Esophagus (tissue), 2 donors: ENCODE measurements at regions not wholly inside any gene's neighbourhood (a gene's known extent, or its start where the extent isn't known, plus 50 kb on each side); places are given as distances from the start of the nearest gene placed in this dataset.

Source experiments
- H3K27ac ChIP-seq, 2 donors: one replicate each; pipeline ENCODE4 v1.5.1; 2013; ENCODE audit warnings: low read depth in 2 of 2, mild to moderate bottlenecking in 2 of 2, inconsistent platforms in 1 of 2, low read length in 1 of 2, moderate library complexity in 1 of 2
- H3K27me3 ChIP-seq, 2 donors: one replicate each; pipeline ENCODE4 v1.6.1; 2013; ENCODE audit warnings: low read length in 2 of 2, control low read depth in 1 of 2, mild to moderate bottlenecking in 1 of 2; ENCODE audit not compliant: insufficient read depth in 2 of 2, control insufficient read depth in 1 of 2
- H3K36me3 ChIP-seq, 2 donors: one replicate each; pipeline ENCODE4 v1.6.1; 2013; ENCODE audit warnings: low read length in 1 of 2; ENCODE audit not compliant: control insufficient read depth in 2 of 2, insufficient read depth in 2 of 2
- H3K4me1 ChIP-seq, 2 donors: one replicate each; pipeline ENCODE4 v1.6.1; 2013; ENCODE audit warnings: low read length in 1 of 2; ENCODE audit not compliant: control insufficient read depth in 2 of 2, insufficient read depth in 2 of 2
- H3K4me3 ChIP-seq, 2 donors: one replicate each; pipeline ENCODE4 v1.5.1; 2013; ENCODE audit warnings: low read length in 2 of 2, mild to moderate bottlenecking in 2 of 2, low read depth in 1 of 2, moderate library complexity in 1 of 2
- H3K9me3 ChIP-seq, 2 donors: one replicate each; pipeline ENCODE4 v1.6.1; 2013; ENCODE audit warnings: mild to moderate bottlenecking in 2 of 2, low read depth in 1 of 2, low read length in 1 of 2, moderate library complexity in 1 of 2; ENCODE audit not compliant: control insufficient read depth in 2 of 2, insufficient read depth in 1 of 2
- WGBS, 2 donors: extraction: QIAGEN DNeasy Blood & Tissue Kit; methylation state at CpG; one replicate each; pipeline ENCODE4 v1.1.7; 2013; 5-methylcytosine and 5-hydroxymethylcytosine counted together
- donor health status: healthy with polysubstance abuse.
- donor health status: Bipolar disorder and iron deficiency.

DNA sequence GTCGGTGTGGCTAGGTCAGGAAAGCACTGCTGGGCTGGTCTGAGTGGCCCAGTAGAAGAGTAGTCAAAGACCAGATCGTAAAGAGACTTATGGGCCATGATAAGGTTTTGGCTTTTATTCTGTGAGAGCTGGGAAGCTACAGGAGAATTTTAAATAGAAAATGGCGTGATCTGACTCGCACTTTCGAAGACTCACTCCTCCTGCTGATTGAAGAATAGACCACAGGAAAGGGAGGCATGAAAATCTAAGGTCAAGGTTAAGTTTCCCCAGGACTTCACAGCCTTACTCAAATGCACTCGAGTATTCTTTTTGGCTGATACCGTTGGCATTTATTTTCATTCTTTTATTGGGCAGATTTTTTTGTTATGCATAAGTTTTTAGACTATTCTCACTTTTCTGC, 231.4 kb upstream of the ANKRD50 start:
- H3K4me1 ChIP-seq: no peaks in the 10 kb centered on the region
- H3K4me3 ChIP-seq: no peak overlapping the region
- WGBS, 2 donors: 85 to 92% methylated on average over 7 of the region's 7 CpGs
- no peak overlapping the region for H3K27ac ChIP-seq
- H3K9me3 ChIP-seq: no peaks in the 10 kb centered on the region
- H3K36me3 ChIP-seq: no peaks in the 10 kb centered on the region
- H3K27me3 ChIP-seq: no peaks in the 10 kb centered on the region

GRCh38 chr4:124943145-124943889, 230.8 kb upstream of the ANKRD50 start:
- no peaks in the 10 kb centered on the region for H3K4me1 ChIP-seq
- H3K27me3 ChIP-seq: no peaks in the 10 kb centered on the region
- no peak overlapping the region for H3K27ac ChIP-seq
- no peaks in the 10 kb centered on the region for H3K36me3 ChIP-seq
- 92 to 94% methylated on average over 11 of the region's 11 CpGs for WGBS, 2 donors
- H3K9me3 ChIP-seq: no peaks in the 10 kb centered on the region
- H3K4me3 ChIP-seq: no peak overlapping the region

GRCh38 chr4:124941267-124941666, 228.7 kb upstream of the ANKRD50 start:
- Histone ChIP-seq H3K27ac (no peak overlapping the region), H3K9me3 (no peaks in the 10 kb centered on the region), H3K27me3 (no peaks in the 10 kb centered on the region), H3K36me3 (no peaks in the 10 kb centered on the region), H3K4me1 (peaks cover 0 to 4% of the 10 kb centered on the region in 2 donors), H3K4me3 (no peak overlapping the region)
- WGBS, 2 donors: 47 to 56% methylated on average over 3 of the region's 3 CpGs

DNA sequence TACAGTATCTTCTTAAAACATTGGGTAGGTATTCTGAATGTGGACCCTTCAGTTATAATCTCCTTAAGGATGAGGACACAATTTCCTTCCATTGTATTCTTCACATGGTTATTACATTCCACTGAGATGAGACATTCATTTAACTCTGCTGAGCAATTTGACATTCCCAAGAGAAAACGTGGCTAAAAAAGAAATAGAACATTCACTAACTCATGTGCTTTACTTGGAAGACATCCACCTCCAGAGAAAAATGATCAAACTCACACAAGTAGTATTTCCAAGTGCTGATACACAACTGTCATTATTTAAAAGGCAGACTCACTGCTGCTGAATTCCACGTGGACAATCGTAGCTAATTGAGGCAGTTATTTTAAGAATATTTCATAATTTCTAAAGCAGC, 227.9 kb upstream of the ANKRD50 start:
- peaks cover 0 to 4% of the 10 kb centered on the region in 2 donors for H3K4me1 ChIP-seq
- 12 to 18% methylated on average over 3 of the region's 3 CpGs for WGBS, 2 donors
- H3K36me3 ChIP-seq: no peaks in the 10 kb centered on the region
- no peaks in the 10 kb centered on the region for H3K9me3 ChIP-seq
- no peak overlapping the region for H3K4me3 ChIP-seq
- H3K27ac ChIP-seq: no peak overlapping the region
- no peaks in the 10 kb centered on the region for H3K27me3 ChIP-seq

GRCh38 chr4:124939908-124940307, 227.4 kb upstream of the ANKRD50 start:
- H3K4me3 ChIP-seq: no peak overlapping the region
- no peaks in the 10 kb centered on the region for H3K9me3 ChIP-seq
- H3K36me3 ChIP-seq: no peaks in the 10 kb centered on the region
- H3K4me1 ChIP-seq: peaks cover 0 to 4% of the 10 kb centered on the region in 2 donors
- 33 to 39% methylated on average over 1 of the region's 1 CpG for WGBS, 2 donors
- no peak overlapping the region for H3K27ac ChIP-seq
- no peaks in the 10 kb centered on the region for H3K27me3 ChIP-seq

DNA sequence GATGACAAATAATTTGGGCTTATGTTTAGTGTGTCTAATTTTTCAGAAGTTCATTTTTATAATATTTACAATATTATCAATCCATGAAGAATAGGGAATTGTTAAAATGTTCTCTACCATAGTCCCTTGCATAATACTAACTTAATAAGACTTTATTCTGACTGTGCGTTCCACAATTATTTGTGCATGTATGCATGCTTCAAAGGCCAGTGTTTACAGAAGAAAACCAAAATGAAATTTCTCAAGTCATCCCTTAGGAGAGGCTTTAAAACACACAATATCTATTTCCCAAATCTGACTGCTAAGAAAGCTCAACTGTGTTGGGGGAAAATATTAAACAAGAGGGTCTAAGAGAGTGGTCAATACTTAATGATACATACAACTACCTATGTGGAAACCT, 226.3 kb upstream of the ANKRD50 start:
- Histone ChIP-seq H3K36me3 (no peaks in the 10 kb centered on the region), H3K27ac (no peak overlapping the region), H3K4me3 (no peak overlapping the region), H3K4me1 (peaks cover 0 to 4% of the 10 kb centered on the region in 2 donors), H3K27me3 (no peaks in the 10 kb centered on the region), H3K9me3 (no peaks in the 10 kb centered on the region)
- 93 to 95% methylated on average over 1 of the region's 1 CpG for WGBS, 2 donors

DNA sequence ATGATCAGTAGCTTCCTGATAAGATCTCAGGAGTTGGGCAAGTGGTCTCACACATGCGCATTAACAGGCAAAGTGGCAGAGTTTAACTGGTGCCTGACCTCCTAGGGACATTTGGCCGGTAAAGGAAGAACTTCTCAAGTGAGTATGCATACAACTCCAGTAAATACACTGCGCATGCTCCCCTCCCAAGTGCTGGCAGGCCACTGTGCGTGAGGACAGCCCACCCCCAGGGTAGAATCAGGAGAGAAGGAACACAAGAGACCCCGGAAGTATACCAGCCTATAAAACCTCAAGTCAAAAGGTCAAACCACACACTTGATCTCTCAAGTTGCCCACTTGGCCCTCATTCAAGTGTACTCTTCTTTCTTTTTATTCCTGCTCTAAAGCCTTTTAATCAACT, 225.5 kb upstream of the ANKRD50 start:
- Histone ChIP-seq H3K4me3 (no peak overlapping the region), H3K27me3 (no peaks in the 10 kb centered on the region)
- 72 to 74% methylated on average over 5 of the region's 5 CpGs for WGBS, 2 donors

DNA sequence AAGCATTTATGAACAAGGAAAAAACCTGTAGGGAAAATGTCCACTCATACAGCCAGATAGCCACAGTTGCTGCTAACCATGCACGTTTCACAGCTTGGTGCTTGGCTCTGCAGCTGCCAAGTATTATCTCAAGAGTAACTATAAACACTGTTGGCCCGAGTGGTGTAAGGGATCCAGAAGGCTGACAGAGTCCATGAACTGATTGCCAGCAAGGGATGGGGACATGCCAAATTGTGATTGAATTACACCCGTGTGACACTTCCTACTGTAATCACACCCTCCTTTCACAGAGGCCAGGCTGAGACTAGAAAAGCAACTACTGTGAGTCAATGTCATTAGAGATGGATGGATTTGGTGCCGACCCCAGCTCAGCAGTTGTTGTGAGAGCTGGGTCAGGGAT, 223.9 kb upstream of the ANKRD50 start:
- Histone ChIP-seq H3K4me3 (no peak overlapping the region), H3K9me3 (no peaks in the 10 kb centered on the region), H3K4me1 (peaks cover 0 to 4% of the 10 kb centered on the region in 2 donors), H3K36me3 (no peaks in the 10 kb centered on the region), H3K27me3 (no peaks in the 10 kb centered on the region), H3K27ac (peak overlapping the region in 1 of 2 donors; percentile 31)
- WGBS, 2 donors: 14 to 16% methylated on average over 4 of the region's 4 CpGs

More for the DNA sequence above, 225.5 kb upstream of the ANKRD50 start:
- H3K9me3 ChIP-seq: no peaks in the 10 kb centered on the region
- no peaks in the 10 kb centered on the region for H3K36me3 ChIP-seq
- H3K4me1 ChIP-seq: peaks cover 0 to 4% of the 10 kb centered on the region in 2 donors
- H3K27ac ChIP-seq: no peak overlapping the region

DNA sequence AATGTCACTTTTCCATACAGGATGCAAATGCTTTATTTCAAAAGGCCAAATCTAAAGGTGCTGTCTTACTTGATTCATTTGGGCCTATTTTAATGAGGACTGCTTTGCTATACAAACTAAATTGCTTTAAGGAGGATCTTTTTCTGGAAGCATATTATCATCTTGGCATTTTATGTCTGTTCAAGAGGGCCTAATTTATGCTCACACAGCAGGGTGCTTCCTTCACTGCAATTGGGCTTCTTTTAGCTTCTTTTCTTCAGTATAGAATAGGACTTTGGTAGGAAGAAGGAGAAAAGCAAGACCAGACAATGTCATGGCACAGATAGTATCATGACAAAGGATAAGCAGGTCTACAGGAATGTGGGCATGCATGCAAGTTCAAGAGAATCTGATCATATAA, 222.4 kb upstream of the ANKRD50 start:
- Histone ChIP-seq H3K9me3 (no peaks in the 10 kb centered on the region), H3K36me3 (no peaks in the 10 kb centered on the region), H3K27me3 (no peaks in the 10 kb centered on the region), H3K4me1 (peaks cover 0 to 4% of the 10 kb centered on the region in 2 donors), H3K27ac (no peak overlapping the region), H3K4me3 (no peak overlapping the region)

DNA sequence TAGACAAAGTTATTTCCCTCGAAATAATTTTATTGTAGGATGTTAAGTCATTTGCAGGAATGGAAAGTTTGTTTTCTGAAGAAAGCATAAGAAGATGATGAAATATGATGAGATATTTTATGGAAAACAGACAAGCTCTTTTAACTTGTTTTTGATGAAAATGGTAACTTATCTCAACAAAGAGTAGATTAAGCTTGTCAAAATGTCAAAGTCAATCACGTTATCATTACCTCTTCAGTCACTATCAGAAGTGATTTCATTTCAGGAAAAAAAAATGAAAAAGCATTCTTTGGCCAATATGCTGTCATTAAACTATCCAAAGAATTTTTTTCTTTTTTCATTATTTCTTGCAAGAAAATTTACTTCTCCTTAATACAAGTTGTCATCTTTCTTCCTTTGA, 221.0 kb upstream of the ANKRD50 start:
- Histone ChIP-seq H3K27ac (no peak overlapping the region), H3K4me3 (no peak overlapping the region), H3K36me3 (no peaks in the 10 kb centered on the region), H3K4me1 (peaks cover 0 to 4% of the 10 kb centered on the region in 2 donors), H3K9me3 (no peaks in the 10 kb centered on the region), H3K27me3 (no peaks in the 10 kb centered on the region)
- WGBS, 2 donors: 75 to 76% methylated on average over 2 of the region's 2 CpGs
